ENCODE measurements at regions not wholly inside any gene's neighbourhood (a gene's known extent, or its start where the extent isn't known, plus 50 kb on each side); places are given as distances from the start of the nearest gene placed in this dataset.
"Not testable (repeated sequence)": the region's sequence is repeated elsewhere in the genome, so short reads cannot be mapped to it uniquely, and the experiment has no call there.

GRCh38 chr9:101968392-101968791 is 229.9 kb upstream of the GRIN3A start:
- no peaks in the 10 kb centered on the region for H4K20me1 ChIP-seq
- no peak for TF ChIP-seq Cebpa-rat (IDR thresholded peaks at IDR 0.05)
- no peak overlapping the region for H3K4me2 ChIP-seq
- no peaks in the 10 kb centered on the region for H3K9me3 ChIP-seq (replicated peaks in 1 of 11)
- H3K9ac ChIP-seq, result no peak overlapping the region
- H3K4me1 ChIP-seq, result no peaks in the 10 kb centered on the region
- H3K36me3 ChIP-seq, result no peaks in the 10 kb centered on the region
- H3K27ac ChIP-seq, result no peak overlapping the region
- H3K4me3 ChIP-seq, result no peak overlapping the region
- H3K27me3 ChIP-seq, result no peaks in the 10 kb centered on the region

- no peak overlapping the region for H3K9ac ChIP-seq
These were observed 228.2 kb upstream of the GRIN3A start for GRCh38 chr9:101966691-101967090.

GRCh38 chr9:101957705-101958104 is 219.3 kb upstream of the GRIN3A start:
- no peak overlapping the region for H3K4me2 ChIP-seq
- no peaks in the 10 kb centered on the region for H3K9me3 ChIP-seq (replicated peaks in 1 of 11)

More at GRCh38 chr9:101966691-101967090, 228.2 kb upstream of the GRIN3A start:
- TF ChIP-seq Cebpa-rat (IDR thresholded peaks at IDR 0.05), result no peak
- Histone ChIP-seq H3K27me3 (no peaks in the 10 kb centered on the region), H3K9me3 (replicated peaks in 1 of 11) (no peaks in the 10 kb centered on the region), H3K4me1 (no peaks in the 10 kb centered on the region), H4K20me1 (no peaks in the 10 kb centered on the region), H3K27ac (no peak overlapping the region), H3K4me3 (no peak overlapping the region), H3K4me2 (no peak overlapping the region), H3K36me3 (no peaks in the 10 kb centered on the region)

GRCh38 chr9:101951598-101951997 is 213.2 kb upstream of the GRIN3A start:
- Histone ChIP-seq H3K9ac (no peak overlapping the region), H3K4me1 (no peaks in the 10 kb centered on the region), H3K9me3 (replicated peaks in 1 of 11) (no peaks in the 10 kb centered on the region), H3K27ac (no peak overlapping the region), H4K20me1 (no peaks in the 10 kb centered on the region; a peak in 1 of 22 replicates), H3K4me3 (no peak overlapping the region), H3K4me2 (no peak overlapping the region), H3K27me3 (no peaks in the 10 kb centered on the region), H3K36me3 (no peaks in the 10 kb centered on the region)
- TF ChIP-seq Cebpa-rat (IDR thresholded peaks at IDR 0.05), result no peak

More at GRCh38 chr9:101957705-101958104, 219.3 kb upstream of the GRIN3A start:
- H3K27ac ChIP-seq, result no peak overlapping the region
- no peaks in the 10 kb centered on the region for H3K36me3 ChIP-seq
- no peak overlapping the region for H3K9ac ChIP-seq
- no peak overlapping the region for H3K4me3 ChIP-seq
- no peaks in the 10 kb centered on the region; a peak in 1 of 22 replicates for H4K20me1 ChIP-seq
- TF ChIP-seq Cebpa-rat (IDR thresholded peaks at IDR 0.05), result no peak
- H3K4me1 ChIP-seq, result no peaks in the 10 kb centered on the region
- no peaks in the 10 kb centered on the region for H3K27me3 ChIP-seq

- Histone ChIP-seq H3K27ac (no peak overlapping the region), H3K27me3 (no peaks in the 10 kb centered on the region), H3K4me1 (no peaks in the 10 kb centered on the region), H3K9me3 (replicated peaks in 1 of 11) (no peaks in the 10 kb centered on the region), H3K36me3 (no peaks in the 10 kb centered on the region), H3K9ac (no peak overlapping the region), H3K4me2 (no peak overlapping the region), H3K4me3 (no peak overlapping the region), H4K20me1 (no peaks in the 10 kb centered on the region)
- no peak for TF ChIP-seq Cebpa-rat (IDR thresholded peaks at IDR 0.05)
These were observed 193.3 kb upstream of the GRIN3A start for GRCh38 chr9:101931756-101932155.

DNA sequence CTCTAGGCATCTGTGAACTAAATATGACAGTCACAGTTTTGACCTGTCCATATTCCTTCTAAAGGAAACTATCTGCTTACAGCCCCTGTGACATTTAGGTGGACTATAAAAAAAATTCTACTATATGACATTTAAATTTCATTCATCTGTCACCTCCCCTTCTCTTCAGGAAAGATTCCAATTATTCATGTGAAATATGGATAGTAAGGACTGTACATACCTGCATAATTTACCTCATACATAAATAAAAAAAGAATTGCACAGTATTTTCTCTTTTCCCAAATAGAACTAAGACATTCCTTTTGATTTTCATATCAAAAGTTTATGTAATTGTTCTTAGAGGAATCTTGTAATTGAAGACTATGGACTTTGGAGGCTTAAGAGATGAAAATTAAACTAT is 192.3 kb upstream of the GRIN3A start:
- no peak for TF ChIP-seq Cebpa-rat (IDR thresholded peaks at IDR 0.05)
- H3K4me2 ChIP-seq, result no peak overlapping the region
- no peak overlapping the region for H3K27ac ChIP-seq
- H3K27me3 ChIP-seq, result no peaks in the 10 kb centered on the region
- H3K9me3 ChIP-seq (replicated peaks in 1 of 11), result no peaks in the 10 kb centered on the region
- no peak overlapping the region for H3K9ac ChIP-seq
- no peaks in the 10 kb centered on the region for H4K20me1 ChIP-seq
- H3K4me3 ChIP-seq, result no peak overlapping the region
- H3K36me3 ChIP-seq, result no peaks in the 10 kb centered on the region
- no peaks in the 10 kb centered on the region for H3K4me1 ChIP-seq

GRCh38 chr9:101925498-101925897 is 187.1 kb upstream of the GRIN3A start:
- no peaks in the 10 kb centered on the region for H3K4me1 ChIP-seq
- H3K9me3 ChIP-seq (replicated peaks in 1 of 11), result no peaks in the 10 kb centered on the region
- H3K4me2 ChIP-seq, result no peak overlapping the region
- TF ChIP-seq Cebpa-rat (IDR thresholded peaks at IDR 0.05), result no peak
- H3K4me3 ChIP-seq, result no peak overlapping the region
- H3K9ac ChIP-seq, result no peak overlapping the region
- no peaks in the 10 kb centered on the region for H3K27me3 ChIP-seq
- H3K36me3 ChIP-seq, result no peaks in the 10 kb centered on the region
- H4K20me1 ChIP-seq, result no peaks in the 10 kb centered on the region
- H3K27ac ChIP-seq, result no peak overlapping the region

- H3K4me2 ChIP-seq, result no peak overlapping the region
- no peak overlapping the region for H3K9ac ChIP-seq
- H3K27me3 ChIP-seq, result no peaks in the 10 kb centered on the region
- no peaks in the 10 kb centered on the region for H3K4me1 ChIP-seq
- no peaks in the 10 kb centered on the region for H3K9me3 ChIP-seq (replicated peaks in 1 of 11)
- no peak for TF ChIP-seq Cebpa-rat (IDR thresholded peaks at IDR 0.05)
- no peak overlapping the region for H3K27ac ChIP-seq
- no peak overlapping the region for H3K4me3 ChIP-seq
- H3K36me3 ChIP-seq, result no peaks in the 10 kb centered on the region
- H4K20me1 ChIP-seq, result no peaks in the 10 kb centered on the region
These were observed 185.0 kb upstream of the GRIN3A start for GRCh38 chr9:101923451-101923850.

DNA sequence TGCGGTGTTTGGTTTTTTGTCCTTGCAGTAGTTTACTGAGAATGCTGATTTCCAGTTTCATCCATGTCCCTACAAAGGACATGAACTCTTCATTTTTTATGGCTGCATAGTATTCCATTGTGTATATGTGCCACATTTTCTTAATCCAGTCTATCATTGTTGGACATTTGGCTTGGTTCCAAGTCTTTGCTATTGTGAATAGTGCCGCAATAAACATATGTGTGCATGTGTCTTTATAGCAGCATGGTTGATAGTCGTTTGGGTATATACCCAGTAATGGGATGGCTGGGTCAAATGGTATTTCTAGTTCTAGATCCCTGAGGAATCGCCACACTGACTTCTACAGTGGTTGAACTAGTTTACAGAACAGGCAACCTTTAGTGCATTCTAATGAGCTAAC is 178.5 kb upstream of the GRIN3A start:
- not testable (repeated sequence) for H3K9me3 ChIP-seq (replicated peaks in 1 of 11); H3K27ac ChIP-seq; H3K4me3 ChIP-seq; H3K4me1 ChIP-seq; H3K9ac ChIP-seq; H3K4me2 ChIP-seq; H3K27me3 ChIP-seq; H3K36me3 ChIP-seq; H4K20me1 ChIP-seq

GRCh38 chr9:101915482-101915881 is 177.0 kb upstream of the GRIN3A start:
- Histone ChIP-seq H3K27ac (no peak overlapping the region), H3K4me3 (no peak overlapping the region), H4K20me1 (no peaks in the 10 kb centered on the region), H3K9ac (no peak overlapping the region), H3K9me3 (replicated peaks in 1 of 11) (no peaks in the 10 kb centered on the region), H3K4me2 (no peak overlapping the region), H3K36me3 (no peaks in the 10 kb centered on the region), H3K4me1 (no peaks in the 10 kb centered on the region), H3K27me3 (no peaks in the 10 kb centered on the region)
- no peak for TF ChIP-seq Cebpa-rat (IDR thresholded peaks at IDR 0.05)

DNA sequence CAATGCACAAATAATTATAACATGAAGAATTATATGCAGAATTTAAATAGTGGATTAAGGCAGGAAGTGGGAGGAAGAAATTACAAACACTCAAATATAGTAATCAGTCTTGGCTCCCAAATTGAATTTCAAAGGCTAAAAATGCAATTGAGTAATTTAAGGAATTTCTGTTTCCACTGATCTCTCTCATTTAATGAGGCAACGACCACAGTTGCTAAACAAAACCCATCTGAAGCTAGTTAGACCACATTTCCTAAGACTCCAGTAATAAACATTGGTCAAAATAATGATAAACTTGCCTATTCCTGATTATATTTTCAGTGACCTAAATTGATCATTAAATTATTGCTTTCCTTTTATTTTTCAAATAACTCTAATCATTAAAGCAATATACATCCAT is 174.3 kb upstream of the GRIN3A start:
- Histone ChIP-seq H3K9me3 (replicated peaks in 1 of 11) (peaks cover 0 to 7% (median 4%) of the 10 kb centered on the region in 11 experiments; a peak in 6 of 22 replicates), H3K27ac (no peak overlapping the region), H3K36me3 (no peaks in the 10 kb centered on the region), H3K4me1 (no peaks in the 10 kb centered on the region), H3K4me2 (no peak overlapping the region), H3K4me3 (no peak overlapping the region), H4K20me1 (no peaks in the 10 kb centered on the region), H3K27me3 (no peaks in the 10 kb centered on the region), H3K9ac (no peak overlapping the region)
- no peak for TF ChIP-seq Cebpa-rat (IDR thresholded peaks at IDR 0.05)
